ENCODE measurements at regions not wholly inside any gene's neighbourhood (a gene's known extent, or its start where the extent isn't known, plus 50 kb on each side); places are given as distances from the start of the nearest gene placed in this dataset.
A peak's percentile ranks its signal among the peaks of the same experiment; 100 is the strongest.

- DNase-seq, result no peak
Measured at GRCh38 chr12:81949841-81950308, 190.7 kb upstream of the PPFIA2 start.

- no peak for DNase-seq
Measured at GRCh38 chr12:81949416-81949815, 190.3 kb upstream of the PPFIA2 start.

GRCh38 chr12:81944886-81945285, 185.7 kb upstream of the PPFIA2 start:
- DNase-seq, result no peak

GRCh38 chr12:81942594-81942993, 183.4 kb upstream of the PPFIA2 start:
- peak; percentile 37 for DNase-seq

GRCh38 chr12:81930037-81930436, 170.9 kb upstream of the PPFIA2 start:
- no peak for DNase-seq

GRCh38 chr12:81896771-81897170, 137.6 kb upstream of the PPFIA2 start:
- DNase-seq, result no peak

GRCh38 chr12:81888961-81889360, 129.8 kb upstream of the PPFIA2 start:
- no peak for DNase-seq

- no peak for DNase-seq
Measured at GRCh38 chr12:81888106-81888740, 129.1 kb upstream of the PPFIA2 start.

GRCh38 chr12:81874586-81874985, 115.4 kb upstream of the PPFIA2 start:
- DNase-seq, result no peak

- no peak for DNase-seq
Measured at GRCh38 chr12:81874166-81874565, 115.0 kb upstream of the PPFIA2 start.

- DNase-seq, result no peak
Measured at GRCh38 chr12:81872400-81872799, 113.2 kb upstream of the PPFIA2 start.

- DNase-seq, result no peak
Measured at GRCh38 chr12:81866081-81866480, 106.9 kb upstream of the PPFIA2 start.

- no peak for DNase-seq
Measured at GRCh38 chr12:81863406-81863805, 104.3 kb upstream of the PPFIA2 start.

GRCh38 chr12:81859521-81859920, 100.4 kb upstream of the PPFIA2 start:
- DNase-seq, result no peak

- no peak for DNase-seq
Measured at GRCh38 chr12:81843599-81843998, 84.4 kb upstream of the PPFIA2 start.

GRCh38 chr12:81835783-81836182, 76.6 kb upstream of the PPFIA2 start:
- no peak for DNase-seq

GRCh38 chr12:81819991-81820633, 61.0 kb upstream of the PPFIA2 start:
- no peak for DNase-seq

- no peak for DNase-seq
Measured at GRCh38 chr12:81815611-81816010, 56.5 kb upstream of the PPFIA2 start.

- DNase-seq, result no peak
Measured at GRCh38 chr12:81811778-81812125, 52.6 kb upstream of the PPFIA2 start.

GRCh38 chr12:81811061-81811777, 52.1 kb upstream of the PPFIA2 start:
- no peak for DNase-seq

GRCh38 chr12:81809829-81810595, 50.9 kb upstream of the PPFIA2 start:
- DNase-seq, result no peak

GRCh38 chr12:81809113-81809777, 50.1 kb upstream of the PPFIA2 start:
- no peak for DNase-seq

All from CD4-positive, alpha-beta T cell treated with Interleukin-17A for 1 hour (primary cell).